ENCODE measurements at regions not wholly inside any gene's neighbourhood (a gene's known extent, or its start where the extent isn't known, plus 50 kb on each side); places are given as distances from the start of the nearest gene placed in this dataset.

DNA sequence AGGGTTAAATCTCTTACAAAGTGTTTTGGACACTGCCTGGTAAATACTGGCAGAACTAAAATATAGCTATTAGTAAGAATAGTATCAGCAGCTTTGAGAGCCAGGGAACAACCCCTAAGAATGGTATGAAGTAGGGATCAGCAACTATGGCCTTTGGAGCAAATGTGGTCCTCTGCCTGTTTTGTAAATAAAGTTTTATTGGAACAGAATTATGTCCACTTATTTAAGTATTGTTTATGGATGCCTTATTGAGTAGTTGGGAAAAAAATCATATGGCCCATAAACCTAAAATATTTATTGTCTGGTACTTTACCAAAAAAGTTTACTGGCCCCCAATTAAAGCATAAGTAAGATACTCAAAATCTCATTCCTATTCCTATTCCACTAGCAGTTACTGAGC lies 182.2 kb downstream of the PALM2AKAP2 start:
- TF ChIP-seq, protein P1, sequence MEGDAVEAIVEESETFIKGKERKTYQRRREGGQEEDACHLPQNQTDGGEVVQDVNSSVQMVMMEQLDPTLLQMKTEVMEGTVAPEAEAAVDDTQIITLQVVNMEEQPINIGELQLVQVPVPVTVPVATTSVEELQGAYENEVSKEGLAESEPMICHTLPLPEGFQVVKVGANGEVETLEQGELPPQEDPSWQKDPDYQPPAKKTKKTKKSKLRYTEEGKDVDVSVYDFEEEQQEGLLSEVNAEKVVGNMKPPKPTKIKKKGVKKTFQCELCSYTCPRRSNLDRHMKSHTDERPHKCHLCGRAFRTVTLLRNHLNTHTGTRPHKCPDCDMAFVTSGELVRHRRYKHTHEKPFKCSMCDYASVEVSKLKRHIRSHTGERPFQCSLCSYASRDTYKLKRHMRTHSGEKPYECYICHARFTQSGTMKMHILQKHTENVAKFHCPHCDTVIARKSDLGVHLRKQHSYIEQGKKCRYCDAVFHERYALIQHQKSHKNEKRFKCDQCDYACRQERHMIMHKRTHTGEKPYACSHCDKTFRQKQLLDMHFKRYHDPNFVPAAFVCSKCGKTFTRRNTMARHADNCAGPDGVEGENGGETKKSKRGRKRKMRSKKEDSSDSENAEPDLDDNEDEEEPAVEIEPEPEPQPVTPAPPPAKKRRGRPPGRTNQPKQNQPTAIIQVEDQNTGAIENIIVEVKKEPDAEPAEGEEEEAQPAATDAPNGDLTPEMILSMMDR (conservative IDR thresholded peaks at IDR 0.05), result no peak
- no peak for TF ChIP-seq ZFX (IDR thresholded peaks at IDR 0.05)
